HG03064 (cell line): ENCODE measurements at regions not wholly inside any gene's neighbourhood (a gene's known extent, or its start where the extent isn't known, plus 50 kb on each side); places are given as distances from the start of the nearest gene placed in this dataset.
"Not testable (repeated sequence)": the region's sequence is repeated elsewhere in the genome, so short reads cannot be mapped to it uniquely, and the experiment has no call there.

ENCODE experiments used
- ATAC-seq: cut with Tn5 transposase; IDR thresholded peaks from one replicate; pipeline ENCODE4 v1.9.1; 2021; ENCODE audit warnings: low read depth; ENCODE audit not compliant: unreplicated experiment

GRCh38 chr2:199575416-199575815 is 117.7 kb upstream of the SATB2 start:
- ATAC-seq = no peak

GRCh38 chr2:199572571-199572970 is 114.8 kb upstream of the SATB2 start:
- no peak for ATAC-seq

GRCh38 chr2:199570934-199571333 is 113.2 kb upstream of the SATB2 start:
- ATAC-seq = no peak

GRCh38 chr2:199569336-199569735 is 111.6 kb upstream of the SATB2 start:
- ATAC-seq = no peak

GRCh38 chr2:199558156-199558555 is 100.4 kb upstream of the SATB2 start:
- no peak for ATAC-seq

- no peak for ATAC-seq
Observed at GRCh38 chr2:199556527-199557285, 99.0 kb upstream of the SATB2 start.

- no peak for ATAC-seq
Observed at GRCh38 chr2:199554026-199554425, 96.3 kb upstream of the SATB2 start.

GRCh38 chr2:199552141-199552540 is 94.4 kb upstream of the SATB2 start:
- ATAC-seq = no peak

GRCh38 chr2:199543606-199544172 is 86.0 kb upstream of the SATB2 start:
- no peak for ATAC-seq

- ATAC-seq = no peak
Observed at GRCh38 chr2:199535445-199536177, 77.9 kb upstream of the SATB2 start.

- not testable (repeated sequence) for ATAC-seq
Observed at GRCh38 chr2:199533873-199534272, 76.1 kb upstream of the SATB2 start.

GRCh38 chr2:199527071-199527470 is 69.3 kb upstream of the SATB2 start:
- ATAC-seq = no peak

GRCh38 chr2:199524689-199525574 is 67.2 kb upstream of the SATB2 start:
- no peak for ATAC-seq

- ATAC-seq = no peak
Observed at GRCh38 chr2:199509403-199509802, 51.7 kb upstream of the SATB2 start.
